GM18951 (cell line): ENCODE measurements at regions not wholly inside any gene's neighbourhood (a gene's known extent, or its start where the extent isn't known, plus 50 kb on each side); places are given as distances from the start of the nearest gene placed in this dataset.

ENCODE experiments used
- POLR2A ChIP-seq: IDR thresholded peaks from 4 replicates; pipeline ENCODE4 v1.6.1; 2011; ENCODE audit warnings: mild to moderate bottlenecking; ENCODE audit not compliant: insufficient read length, insufficient read depth; ENCODE audit errors: extremely low read depth
- in situ Hi-C: fragments of 300-500 bp; cut with MboI; formaldehyde crosslinking; loops from one replicate; pipeline ENCODE4 v1.12.0; 2022; ENCODE audit warnings: low sequenced_read_pairs, mixed read lengths, inconsistent platforms; ENCODE audit not compliant: unreplicated experiment

- TF ChIP-seq POLR2A: no peak
- in situ Hi-C loops: no loop called here
Observed at GRCh38 chr16:49081554-49081953, 200.1 kb downstream of the CBLN1 start.

GRCh38 chr16:49081086-49081485 lies 200.6 kb downstream of the CBLN1 start:
- no peak for TF ChIP-seq POLR2A
- in situ Hi-C loops: no loop called here

GRCh38 chr16:49078571-49078970 lies 203.1 kb downstream of the CBLN1 start:
- TF ChIP-seq POLR2A: no peak
- in situ Hi-C loops: no loop called here

GRCh38 chr16:49078104-49078503 lies 203.5 kb downstream of the CBLN1 start:
- no peak for TF ChIP-seq POLR2A
- in situ Hi-C loops: no loop called here

GRCh38 chr16:49075709-49076108 lies 205.9 kb downstream of the CBLN1 start:
- no peak for TF ChIP-seq POLR2A
- in situ Hi-C loops: no loop called here

GRCh38 chr16:49068224-49068623 lies 213.4 kb downstream of the CBLN1 start:
- no peak for TF ChIP-seq POLR2A
- in situ Hi-C loops: no loop called here

- TF ChIP-seq POLR2A: no peak
- in situ Hi-C loops: no loop called here
Observed at GRCh38 chr16:49067776-49068175, 213.9 kb downstream of the CBLN1 start.

GRCh38 chr16:49061137-49061714 lies 220.4 kb downstream of the CBLN1 start:
- no peak for TF ChIP-seq POLR2A
- in situ Hi-C loops: no loop called here

GRCh38 chr16:49060728-49061127 lies 220.9 kb downstream of the CBLN1 start:
- in situ Hi-C loops: no loop called here
- TF ChIP-seq POLR2A: no peak

- in situ Hi-C loops: no loop called here
- no peak for TF ChIP-seq POLR2A
Observed at GRCh38 chr16:49058382-49058781, 223.3 kb downstream of the CBLN1 start.

GRCh38 chr16:49057936-49058335 lies 223.7 kb downstream of the CBLN1 start:
- in situ Hi-C loops: no loop called here
- TF ChIP-seq POLR2A: no peak

- in situ Hi-C loops: no loop called here
- TF ChIP-seq POLR2A: no peak
Observed at GRCh38 chr16:49057391-49057790, 224.2 kb downstream of the CBLN1 start.

- in situ Hi-C loops: no loop called here
- TF ChIP-seq POLR2A: no peak
Observed at GRCh38 chr16:49056546-49056945, 225.1 kb downstream of the CBLN1 start.

GRCh38 chr16:49055824-49056545 lies 225.7 kb downstream of the CBLN1 start:
- TF ChIP-seq POLR2A: no peak
- in situ Hi-C loops: no loop called here
